Ovary (tissue), 3 donors: ENCODE measurements at regions not wholly inside any gene's neighbourhood (a gene's known extent, or its start where the extent isn't known, plus 50 kb on each side); places are given as distances from the start of the nearest gene placed in this dataset.

Source experiments
- EP300 ChIP-seq: sonication (generic); formaldehyde crosslinking; IDR thresholded peaks from one replicate; pipeline ENCODE4 v1.6.1; 2017; ENCODE audit warnings: antibody characterized with exemption
- POLR2A ChIP-seq: fragments of 450-650 bp; IDR thresholded peaks from one replicate; pipeline ENCODE4 v1.6.1; 2017; ENCODE audit warnings: antibody characterized with exemption, mild to moderate bottlenecking, moderate library complexity
- TF ChIP-seq, protein P1 (sequence below), 3 donors: fragments of 450-650 bp in 2 of 3; fragments of 200-600 bp in 1 of 3; IDR thresholded peaks; one replicate each; pipeline versions ENCODE4 v1.5.1 to v1.8.0; 2016 to 2022; ENCODE audit warnings: antibody characterized with exemption in 3 of 3, mild to moderate bottlenecking in 1 of 3
- donor health status: DM: no; HTN: no; CAD: no.

DNA sequence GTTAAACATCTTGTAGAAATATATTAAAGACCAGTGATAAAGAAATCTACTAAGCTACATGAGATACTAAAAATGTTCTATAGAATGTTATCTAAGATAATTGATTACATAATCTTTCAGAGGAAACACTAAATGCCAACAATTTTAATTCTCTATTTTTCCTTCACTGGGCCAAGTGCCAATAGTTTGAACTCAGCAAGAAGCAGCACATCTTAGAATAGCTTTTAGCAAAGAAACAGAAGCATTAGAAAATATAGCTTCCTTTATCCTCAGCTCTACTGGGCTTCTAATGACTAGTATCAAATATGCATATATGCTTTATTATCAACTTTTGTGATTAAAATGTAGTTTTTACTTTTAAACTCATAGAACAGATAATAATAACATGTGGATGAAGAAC lies 461.4 kb upstream of the USP15 start:
- TF ChIP-seq, protein P1, sequence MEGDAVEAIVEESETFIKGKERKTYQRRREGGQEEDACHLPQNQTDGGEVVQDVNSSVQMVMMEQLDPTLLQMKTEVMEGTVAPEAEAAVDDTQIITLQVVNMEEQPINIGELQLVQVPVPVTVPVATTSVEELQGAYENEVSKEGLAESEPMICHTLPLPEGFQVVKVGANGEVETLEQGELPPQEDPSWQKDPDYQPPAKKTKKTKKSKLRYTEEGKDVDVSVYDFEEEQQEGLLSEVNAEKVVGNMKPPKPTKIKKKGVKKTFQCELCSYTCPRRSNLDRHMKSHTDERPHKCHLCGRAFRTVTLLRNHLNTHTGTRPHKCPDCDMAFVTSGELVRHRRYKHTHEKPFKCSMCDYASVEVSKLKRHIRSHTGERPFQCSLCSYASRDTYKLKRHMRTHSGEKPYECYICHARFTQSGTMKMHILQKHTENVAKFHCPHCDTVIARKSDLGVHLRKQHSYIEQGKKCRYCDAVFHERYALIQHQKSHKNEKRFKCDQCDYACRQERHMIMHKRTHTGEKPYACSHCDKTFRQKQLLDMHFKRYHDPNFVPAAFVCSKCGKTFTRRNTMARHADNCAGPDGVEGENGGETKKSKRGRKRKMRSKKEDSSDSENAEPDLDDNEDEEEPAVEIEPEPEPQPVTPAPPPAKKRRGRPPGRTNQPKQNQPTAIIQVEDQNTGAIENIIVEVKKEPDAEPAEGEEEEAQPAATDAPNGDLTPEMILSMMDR (IDR thresholded peaks at IDR 0.05) = no peak
- TF ChIP-seq EP300 (no peak), POLR2A (no peak)
